ENCODE measurements at regions not wholly inside any gene's neighbourhood (a gene's known extent, or its start where the extent isn't known, plus 50 kb on each side); places are given as distances from the start of the nearest gene placed in this dataset.
A peak's percentile ranks its signal among the peaks of the same experiment; 100 is the strongest.

DNA sequence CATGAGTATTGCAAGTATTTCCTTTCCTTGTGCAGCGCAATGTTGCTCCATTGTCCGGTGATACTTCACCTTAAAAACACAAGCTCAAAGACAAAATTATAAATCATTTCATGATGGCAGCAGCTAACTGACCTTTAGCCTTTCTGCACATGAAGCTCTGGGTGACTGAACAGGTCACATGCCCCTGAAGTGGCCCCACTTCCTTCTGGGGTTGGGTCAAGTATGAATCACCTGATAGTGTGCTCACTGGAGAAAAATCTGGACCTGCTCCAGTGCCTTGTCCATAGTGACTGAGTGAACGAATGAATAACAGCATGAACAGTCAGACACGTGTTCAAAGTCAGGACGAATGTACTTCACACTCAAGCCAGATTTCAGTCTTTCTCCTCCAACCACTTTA lies 658.9 kb downstream of the NPHP4 start:
- TF ChIP-seq EP300 (IDR thresholded peaks at IDR 0.05; ENCODE audit: borderline replicate concordance) (peak; percentile 31; the same call in 1 of the 2 replicates), CREB1 (IDR thresholded peaks at IDR 0.05; ENCODE audit: low read depth) (no peak), CEBPB (IDR thresholded peaks at IDR 0.05) (no peak), NFIC (IDR thresholded peaks at IDR 0.05) (peak; percentile 23; the same call in 1 of the 2 replicates), FOXM1 (IDR thresholded peaks at IDR 0.05; ENCODE audit: borderline replicate concordance, low read depth) (no peak), ZBTB7A (IDR thresholded peaks at IDR 0.05; ENCODE audit: low read depth) (no peak), TAF1 (IDR thresholded peaks at IDR 0.05; ENCODE audit: low read depth) (no peak), TEAD4 (IDR thresholded peaks at IDR 0.05) (no peak), YY1 (IDR thresholded peaks at IDR 0.05; ENCODE audit: low read depth) (no peak)
- TF ChIP-seq, protein P1, sequence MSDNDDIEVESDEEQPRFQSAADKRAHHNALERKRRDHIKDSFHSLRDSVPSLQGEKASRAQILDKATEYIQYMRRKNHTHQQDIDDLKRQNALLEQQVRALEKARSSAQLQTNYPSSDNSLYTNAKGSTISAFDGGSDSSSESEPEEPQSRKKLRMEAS (IDR thresholded peaks at IDR 0.05): peak; percentile 49

Data from Ishikawa (cell line).